Kidney (tissue), 13 donors: ENCODE measurements at regions not wholly inside any gene's neighbourhood (a gene's known extent, or its start where the extent isn't known, plus 50 kb on each side); places are given as distances from the start of the nearest gene placed in this dataset.

Experiments used
- DNase-seq, 5 donors: peaks; one replicate each; pipeline ENCODE4 v3.0.0-alpha.2; 2013 to 2020
- FAIRE-seq: peaks from 2 replicates; lab custom pipeline; 2012; peaks lifted over from hg19 to GRCh38; lab: Jason Lieb, UNC
- H3K27ac ChIP-seq, 2 donors: one replicate each; pipeline ENCODE4 v1.7.0; 2013; ENCODE audit warnings: low read depth in 2 of 2, low read length in 2 of 2, inconsistent platforms in 1 of 2
- H3K27me3 ChIP-seq: one replicate; pipeline ENCODE4 v1.7.1; 2013; ENCODE audit warnings: low read length, inconsistent platforms; ENCODE audit not compliant: control insufficient read depth, insufficient read depth
- H3K36me3 ChIP-seq, 3 donors: one replicate each; pipeline versions ENCODE4 v1.7.0 to v1.7.1; 2013; ENCODE audit warnings: low read length in 3 of 3, control low read depth in 1 of 3, inconsistent platforms in 1 of 3; ENCODE audit not compliant: insufficient read depth in 3 of 3, control insufficient read depth in 2 of 3
- H3K4me1 ChIP-seq, 3 donors: one replicate each; pipeline versions ENCODE4 v1.7.0 to v1.7.1; 2013; ENCODE audit warnings: low read length in 3 of 3, inconsistent platforms in 1 of 3, low read depth in 1 of 3; ENCODE audit not compliant: control insufficient read depth in 2 of 3, insufficient read depth in 2 of 3
- H3K4me3 ChIP-seq, 3 donors: one replicate each; pipeline versions ENCODE4 v1.7.0 to v1.8.1; 2013; ENCODE audit warnings: low read length in 3 of 3, control low read depth in 1 of 3, inconsistent platforms in 1 of 3
- H3K9ac ChIP-seq, 3 donors: one replicate each; pipeline versions ENCODE4 v1.7.0 to v1.7.1; 2013; ENCODE audit warnings: low read length in 3 of 3, control low read depth in 1 of 3, inconsistent platforms in 1 of 3
- H3K9me3 ChIP-seq, 3 donors: one replicate each; pipeline versions ENCODE4 v1.7.0 to v1.7.1; 2013; ENCODE audit warnings: low read length in 3 of 3, control low read depth in 1 of 3, inconsistent platforms in 1 of 3; ENCODE audit not compliant: control insufficient read depth in 2 of 3, insufficient read depth in 1 of 3
- intact Hi-C: fragments of 100-400 bp; cut with DNase I; formaldehyde crosslinking; loops from one replicate; pipeline ENCODE4 v1.11.1; 2022
- TF ChIP-seq, protein P1 (sequence below): IDR thresholded peaks from 3 replicates; pipeline ENCODE4 v1.5.1; 2012; ENCODE audit warnings: mild to moderate bottlenecking, moderate library complexity, borderline replicate concordance; ENCODE audit not compliant: insufficient read depth; ENCODE audit errors: extremely low read depth
- donor health status: control.
- donor health status: control.
- donor health status: control.
- donor health status: control.
- donor health status: control.
- donor health status: DM: yes; HTN: yes; CAD: no.
- donor health status: Normal renal cell carcinoma (clear cell type).

DNA sequence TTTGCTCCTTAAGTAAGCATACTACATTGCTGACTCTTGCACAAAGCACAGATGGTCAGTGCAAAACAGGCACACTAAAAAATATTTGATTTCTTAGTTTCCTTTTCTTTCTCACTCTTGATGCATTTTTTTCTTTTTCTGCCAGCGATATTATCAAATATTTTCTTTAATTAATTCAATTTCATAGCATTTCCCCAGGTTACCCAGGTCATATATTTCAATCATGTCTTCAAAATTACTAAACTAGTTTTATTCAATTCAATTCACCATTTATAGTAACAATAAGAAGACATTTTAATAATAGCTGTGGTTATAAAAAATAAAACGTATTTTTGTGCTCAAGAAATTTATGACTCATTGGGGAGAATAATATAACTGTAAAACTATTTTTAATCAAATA, 421.2 kb downstream of the GASK1B start:
- Histone ChIP-seq H3K9ac (no peak overlapping the region), H3K9me3 (peaks cover 0 to 4% (median 0%) of the 10 kb centered on the region in 3 donors), H3K27ac (no peak overlapping the region), H3K27me3 (no peaks in the 10 kb centered on the region), H3K36me3 (no peaks in the 10 kb centered on the region), H3K4me3 (no peak overlapping the region), H3K4me1 (no peaks in the 10 kb centered on the region)
- intact Hi-C loops = no loop called here
- no peak for FAIRE-seq
- DNase-seq = no peak
- TF ChIP-seq, protein P1, sequence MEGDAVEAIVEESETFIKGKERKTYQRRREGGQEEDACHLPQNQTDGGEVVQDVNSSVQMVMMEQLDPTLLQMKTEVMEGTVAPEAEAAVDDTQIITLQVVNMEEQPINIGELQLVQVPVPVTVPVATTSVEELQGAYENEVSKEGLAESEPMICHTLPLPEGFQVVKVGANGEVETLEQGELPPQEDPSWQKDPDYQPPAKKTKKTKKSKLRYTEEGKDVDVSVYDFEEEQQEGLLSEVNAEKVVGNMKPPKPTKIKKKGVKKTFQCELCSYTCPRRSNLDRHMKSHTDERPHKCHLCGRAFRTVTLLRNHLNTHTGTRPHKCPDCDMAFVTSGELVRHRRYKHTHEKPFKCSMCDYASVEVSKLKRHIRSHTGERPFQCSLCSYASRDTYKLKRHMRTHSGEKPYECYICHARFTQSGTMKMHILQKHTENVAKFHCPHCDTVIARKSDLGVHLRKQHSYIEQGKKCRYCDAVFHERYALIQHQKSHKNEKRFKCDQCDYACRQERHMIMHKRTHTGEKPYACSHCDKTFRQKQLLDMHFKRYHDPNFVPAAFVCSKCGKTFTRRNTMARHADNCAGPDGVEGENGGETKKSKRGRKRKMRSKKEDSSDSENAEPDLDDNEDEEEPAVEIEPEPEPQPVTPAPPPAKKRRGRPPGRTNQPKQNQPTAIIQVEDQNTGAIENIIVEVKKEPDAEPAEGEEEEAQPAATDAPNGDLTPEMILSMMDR = no peak

DNA sequence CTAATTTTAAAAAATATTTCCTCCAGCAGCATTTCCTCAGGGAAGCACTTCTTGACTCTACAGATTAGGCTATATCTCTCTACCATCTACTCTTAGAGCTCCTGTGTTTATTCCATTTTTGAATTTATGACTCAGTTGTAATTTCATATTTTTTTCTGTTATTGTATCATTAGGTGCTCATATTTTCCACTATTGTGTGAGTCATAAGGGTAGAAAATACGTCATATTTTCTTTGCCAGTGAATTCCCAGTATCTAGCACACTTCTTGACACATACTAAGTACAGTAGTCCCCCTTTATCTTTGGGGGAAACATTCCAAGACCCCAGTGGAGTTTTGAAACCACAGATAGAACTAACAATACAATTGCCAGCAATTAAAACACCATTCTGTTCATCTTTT, 431.2 kb downstream of the GASK1B start:
- intact Hi-C loops = no loop called here
- DNase-seq = no peak
- Histone ChIP-seq H3K4me3 (no peak overlapping the region), H3K36me3 (no peaks in the 10 kb centered on the region), H3K4me1 (no peaks in the 10 kb centered on the region), H3K9ac (no peak overlapping the region), H3K27ac (no peak overlapping the region), H3K9me3 (no peaks in the 10 kb centered on the region), H3K27me3 (no peaks in the 10 kb centered on the region)
- TF ChIP-seq, protein P1 = no peak
- no peak for FAIRE-seq

DNA sequence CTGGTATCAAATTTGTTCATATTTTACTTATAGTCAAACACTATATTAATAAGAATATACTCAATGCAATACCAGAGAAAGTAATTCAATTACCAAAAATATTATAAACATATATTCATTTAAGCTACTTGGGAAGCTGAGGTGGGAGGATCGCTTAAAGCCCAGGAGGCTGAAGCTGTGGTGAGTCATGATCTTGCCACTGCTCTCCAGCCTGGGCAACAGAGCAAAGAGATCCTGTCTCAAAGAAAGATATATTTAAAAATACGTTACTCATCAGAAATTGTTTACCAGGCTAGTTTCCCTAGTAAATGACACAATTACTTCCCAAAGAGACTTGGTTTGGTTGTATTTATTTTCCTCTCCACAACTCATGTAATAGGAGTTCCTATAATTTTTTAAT, 433.6 kb downstream of the GASK1B start:
- Histone ChIP-seq H3K4me1 (no peaks in the 10 kb centered on the region), H3K27me3 (no peaks in the 10 kb centered on the region), H3K9me3 (no peaks in the 10 kb centered on the region), H3K27ac (no peak overlapping the region), H3K36me3 (no peaks in the 10 kb centered on the region), H3K4me3 (no peak overlapping the region), H3K9ac (no peak overlapping the region)
- TF ChIP-seq, protein P1 = no peak
- no peak for FAIRE-seq
- DNase-seq = no peak
- intact Hi-C loops = no loop called here

DNA sequence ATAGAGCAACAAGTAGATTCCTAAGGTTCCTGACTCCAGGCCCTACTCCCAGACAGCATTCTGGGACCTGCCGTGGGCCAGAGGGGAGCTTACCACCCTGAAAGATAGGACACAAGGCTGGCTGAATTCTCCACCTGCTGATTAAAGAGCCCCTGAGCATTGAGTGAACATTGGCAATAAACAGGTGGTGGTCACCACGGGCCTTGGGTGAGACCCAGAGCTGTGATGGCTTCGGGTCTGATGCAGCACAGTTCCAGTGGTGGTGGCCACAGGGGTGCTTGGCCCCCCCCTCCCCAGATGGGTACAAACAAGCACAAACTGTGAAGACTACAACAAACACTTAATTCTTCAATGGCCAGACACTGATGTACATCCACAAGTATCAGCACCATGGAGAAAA, 444.6 kb downstream of the GASK1B start:
- intact Hi-C loops = no loop called here
- Histone ChIP-seq H3K36me3 (no peaks in the 10 kb centered on the region), H3K9ac (no peak overlapping the region), H3K4me3 (no peak overlapping the region), H3K27ac (no peak overlapping the region), H3K9me3 (no peaks in the 10 kb centered on the region), H3K4me1 (no peaks in the 10 kb centered on the region), H3K27me3 (no peaks in the 10 kb centered on the region)
- FAIRE-seq = no peak
- peak in 1 of 5 donors; percentile 59 for DNase-seq
- TF ChIP-seq, protein P1 = no peak
